ENCODE measurements at regions not wholly inside any gene's neighbourhood (a gene's known extent, or its start where the extent isn't known, plus 50 kb on each side); places are given as distances from the start of the nearest gene placed in this dataset.

- TF ChIP-seq ZNF511 (CRISPR knock-in tag; IDR thresholded peaks at IDR 0.05) (no peak), POLR2A (conservative IDR thresholded peaks at IDR 0.05) (no peak), ZNF24 (IDR thresholded peaks at IDR 0.05) (no peak), ZNF696 (CRISPR knock-in tag; conservative IDR thresholded peaks at IDR 0.05) (no peak), ZBTB34 (CRISPR knock-in tag; IDR thresholded peaks at IDR 0.05) (no peak), NBN (IDR thresholded peaks at IDR 0.05; ENCODE audit: low read depth) (no peak), ARID3B (CRISPR knock-in tag; IDR thresholded peaks at IDR 0.05; ENCODE audit: borderline replicate concordance) (no peak), XRCC4 (IDR thresholded peaks at IDR 0.05; ENCODE audit: extremely low read depth, insufficient read depth, insufficient read length) (no peak), NCOA1 (IDR thresholded peaks at IDR 0.05; ENCODE audit: low read depth) (no peak), CEBPZ (IDR thresholded peaks at IDR 0.05; ENCODE audit: borderline replicate concordance, low read depth, low read length) (no peak), CBX2 (IDR thresholded peaks at IDR 0.05; ENCODE audit: insufficient read depth, low read length, poor library complexity, severe bottlenecking) (no peak), MYC (IDR thresholded peaks at IDR 0.05; ENCODE audit: low read depth, low read length) (no peak), MYC (CRISPR knock-in tag; IDR thresholded peaks at IDR 0.05; ENCODE audit: borderline replicate concordance, low read depth) (no peak)
Observed at GRCh38 chr6:11852061-11852651, 73.6 kb upstream of the ADTRP start (continued).

All from K562 (cell line).